RCC 7860 (cell line): ENCODE measurements at regions not wholly inside any gene's neighbourhood (a gene's known extent, or its start where the extent isn't known, plus 50 kb on each side); places are given as distances from the start of the nearest gene placed in this dataset.

Source experiments
- DNase-seq: peaks from one replicate; pipeline ENCODE4 v3.0.0-alpha.2; 2015; ENCODE audit warnings: low spot score
- FAIRE-seq: peaks from 2 replicates; lab custom pipeline; 2012; peaks lifted over from hg19 to GRCh38; lab: Jason Lieb, UNC

- FAIRE-seq (no peak), DNase-seq (no peak)
Observed at GRCh38 chr2:203789618-203790017, 78.0 kb upstream of the CTLA4 start.

DNA sequence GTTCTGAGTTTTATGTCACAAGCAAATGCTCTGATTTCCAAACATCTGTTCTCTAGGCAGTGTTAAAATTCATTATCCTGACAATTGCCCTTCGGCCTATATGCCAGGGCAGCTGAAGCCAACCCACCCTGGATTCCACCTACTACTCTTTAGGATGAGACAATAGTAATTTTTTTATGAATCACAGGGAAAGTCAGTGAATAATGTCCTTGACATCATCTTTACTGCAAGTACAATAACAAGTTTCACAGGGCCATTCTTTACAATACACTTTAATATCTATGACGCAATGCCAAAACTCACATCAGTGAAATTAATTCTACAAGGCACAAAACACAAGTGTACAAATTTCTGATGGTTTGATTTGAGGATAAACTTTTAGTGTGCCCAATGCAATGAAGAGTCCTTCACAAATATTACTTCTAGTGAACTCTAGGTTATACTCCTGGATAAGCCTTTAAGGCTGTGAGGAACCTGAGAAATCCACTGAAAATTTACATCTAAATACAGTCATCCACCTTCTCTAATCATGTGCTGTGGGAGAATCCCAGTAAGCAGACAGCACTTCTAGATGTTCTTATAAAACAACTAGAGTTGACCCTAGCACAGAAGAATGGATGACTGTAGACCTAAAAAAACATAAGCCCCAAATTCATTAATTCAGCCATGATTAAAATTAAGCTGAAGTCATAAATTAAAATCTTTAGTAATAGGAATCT lies 77.3 kb upstream of the CTLA4 start:
- FAIRE-seq (no peak), DNase-seq (peak; percentile 44)

GRCh38 chr2:203796248-203797010 lies 71.1 kb upstream of the CTLA4 start:
- FAIRE-seq, result no peak
- no peak for DNase-seq

DNA sequence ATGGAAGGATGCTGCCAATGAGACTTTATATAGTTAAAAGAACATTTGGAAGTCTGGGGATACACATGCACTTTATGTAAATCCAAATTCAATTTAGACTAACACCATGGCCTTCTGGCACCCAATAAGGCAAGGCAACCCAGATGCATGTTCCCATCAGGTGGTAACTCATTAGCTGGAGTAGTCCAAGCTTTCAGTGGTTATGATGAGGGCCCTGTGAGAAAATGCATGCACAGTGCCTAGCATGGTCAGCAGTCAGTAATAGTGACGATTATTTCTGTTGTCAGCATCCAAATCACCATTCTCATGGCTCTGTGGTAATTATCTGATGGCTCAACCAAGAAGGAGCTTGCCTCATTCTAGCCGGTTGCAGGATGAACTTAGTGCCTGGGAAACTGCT lies 70.3 kb upstream of the CTLA4 start:
- FAIRE-seq (no peak), DNase-seq (no peak)

- FAIRE-seq (no peak), DNase-seq (no peak)
Observed at GRCh38 chr2:203797712-203798111, 69.9 kb upstream of the CTLA4 start.

GRCh38 chr2:203798296-203799087 lies 69.1 kb upstream of the CTLA4 start:
- no peak for DNase-seq
- no peak for FAIRE-seq

DNA sequence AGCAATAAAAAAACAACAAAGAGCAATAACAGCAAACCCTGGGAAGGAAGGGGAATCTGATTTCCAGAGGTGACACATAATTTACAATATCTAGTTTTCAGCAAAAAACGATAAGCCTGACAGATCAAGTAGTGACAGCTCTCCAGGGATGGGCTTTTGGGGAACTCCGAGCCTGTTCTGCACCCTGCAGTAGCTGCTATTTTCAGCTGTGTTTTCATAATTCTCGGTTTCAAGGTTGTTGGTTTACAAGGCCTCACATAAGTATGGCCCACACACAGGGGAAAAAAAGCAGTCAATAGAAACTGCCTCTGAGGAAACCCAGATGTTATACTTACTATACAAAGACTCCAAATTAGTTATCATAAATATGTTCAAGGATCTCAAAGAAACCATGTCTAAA lies 67.7 kb upstream of the CTLA4 start:
- DNase-seq (no peak), FAIRE-seq (no peak)

DNA sequence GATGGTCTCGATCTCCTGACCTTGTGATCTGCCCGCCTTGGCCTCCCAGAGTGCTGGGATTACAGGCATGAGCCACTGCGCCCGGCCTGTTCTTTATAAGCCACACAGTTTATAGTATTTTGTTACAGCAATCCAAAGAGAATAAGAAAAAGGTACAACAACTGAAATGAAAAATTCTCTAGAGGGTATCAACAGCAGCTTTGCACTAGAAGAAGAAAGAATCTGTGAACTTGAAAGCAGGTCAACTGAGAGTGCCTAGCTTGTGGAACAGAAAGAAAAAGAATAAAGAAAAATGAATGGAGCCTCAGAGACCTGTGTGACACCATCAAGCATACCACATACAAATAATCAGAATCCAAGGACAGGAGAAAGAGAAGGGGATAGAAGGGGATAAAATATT lies 66.8 kb upstream of the CTLA4 start:
- DNase-seq (no peak), FAIRE-seq (no peak)

GRCh38 chr2:203802342-203803052 lies 65.1 kb upstream of the CTLA4 start:
- DNase-seq, result peak; percentile 93
- peak; percentile 91 for FAIRE-seq

DNA sequence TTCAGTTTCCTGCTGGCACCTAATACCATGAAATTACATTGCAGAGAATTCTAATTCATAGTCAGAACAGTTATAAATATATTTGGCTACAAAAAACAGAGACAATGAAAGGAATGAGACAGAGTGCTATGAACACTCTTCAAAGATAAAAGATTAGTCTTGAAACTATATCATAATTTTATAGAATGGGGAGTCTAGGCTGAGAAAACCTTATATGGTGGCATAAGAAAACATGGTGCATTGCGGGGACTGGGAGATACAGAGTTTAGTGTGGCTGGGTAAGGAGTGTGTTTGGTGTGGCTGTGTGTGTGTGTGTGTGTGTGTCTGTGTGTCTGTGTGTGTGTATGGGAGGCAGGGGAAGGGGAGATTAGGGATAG lies 64.5 kb upstream of the CTLA4 start:
- DNase-seq, result no peak

GRCh38 chr2:203804070-203804469 lies 63.5 kb upstream of the CTLA4 start:
- FAIRE-seq (peak; percentile 93), DNase-seq (peak; percentile 99)

More for the DNA sequence above, 64.5 kb upstream of the CTLA4 start:
- FAIRE-seq, result no peak

DNA sequence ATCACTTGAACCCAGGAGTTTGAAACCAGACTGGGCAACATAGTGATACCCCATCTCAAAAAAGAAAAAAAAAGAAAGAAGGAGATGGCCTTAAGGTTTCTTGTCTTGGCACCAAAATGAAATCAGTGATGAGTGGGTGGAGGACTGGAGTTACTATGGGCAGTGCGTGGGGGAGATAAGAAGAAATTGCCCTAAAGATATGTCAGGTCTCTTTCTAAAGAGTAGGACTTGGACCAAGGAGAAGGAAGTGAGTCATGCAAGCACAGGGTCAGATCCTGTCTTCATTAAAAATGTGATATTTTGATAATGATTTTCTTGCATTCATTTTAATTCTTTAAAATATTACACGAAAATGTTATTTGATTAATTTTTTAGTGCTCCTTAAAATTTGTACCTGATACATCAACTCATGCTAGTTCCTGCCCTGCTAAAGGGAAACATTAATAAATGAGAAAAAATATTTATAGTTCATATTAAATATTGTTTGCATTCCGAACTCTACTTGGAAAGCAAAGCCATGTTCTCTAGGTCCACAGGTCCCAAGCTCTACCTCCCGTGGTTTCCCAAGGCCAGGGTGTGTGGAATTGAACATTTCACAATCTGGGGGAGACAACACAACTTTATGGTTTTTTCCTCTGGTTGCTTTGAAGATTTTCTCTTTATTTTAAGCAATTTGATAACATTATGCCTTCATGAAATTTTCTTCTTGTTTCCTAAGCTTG lies 62.6 kb upstream of the CTLA4 start:
- peak; percentile 74 for FAIRE-seq
- DNase-seq, result peak; percentile 73

DNA sequence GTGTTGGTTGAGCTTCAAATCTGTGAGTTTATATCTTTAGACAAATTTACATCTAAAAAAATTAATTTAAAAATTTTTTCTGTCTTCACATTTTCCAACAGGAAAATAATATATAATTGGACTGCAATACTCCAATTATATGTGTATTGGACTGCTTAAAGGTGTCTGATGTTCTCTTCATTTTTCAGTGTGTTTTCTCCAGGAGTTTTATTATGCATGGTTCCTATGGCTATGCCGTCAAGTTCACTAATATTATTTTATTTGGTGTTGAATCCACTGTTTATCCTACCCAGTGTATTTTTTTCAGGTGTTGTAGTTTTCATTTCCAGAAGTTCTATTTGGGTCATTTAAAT lies 62.1 kb upstream of the CTLA4 start:
- no peak for DNase-seq
- FAIRE-seq, result no peak

- peak; percentile 27 for DNase-seq
- FAIRE-seq, result peak; percentile 54
Observed at GRCh38 chr2:203806761-203807160, 60.8 kb upstream of the CTLA4 start.

- DNase-seq, result peak; percentile 95
- peak; percentile 92 for FAIRE-seq
Observed at GRCh38 chr2:203808046-203808750, 59.4 kb upstream of the CTLA4 start.

GRCh38 chr2:203809084-203809521 lies 58.5 kb upstream of the CTLA4 start:
- FAIRE-seq, result peak; percentile 30
- peak; percentile 70 for DNase-seq

- DNase-seq (no peak), FAIRE-seq (no peak)
Observed at GRCh38 chr2:203809991-203810510, 57.5 kb upstream of the CTLA4 start.

DNA sequence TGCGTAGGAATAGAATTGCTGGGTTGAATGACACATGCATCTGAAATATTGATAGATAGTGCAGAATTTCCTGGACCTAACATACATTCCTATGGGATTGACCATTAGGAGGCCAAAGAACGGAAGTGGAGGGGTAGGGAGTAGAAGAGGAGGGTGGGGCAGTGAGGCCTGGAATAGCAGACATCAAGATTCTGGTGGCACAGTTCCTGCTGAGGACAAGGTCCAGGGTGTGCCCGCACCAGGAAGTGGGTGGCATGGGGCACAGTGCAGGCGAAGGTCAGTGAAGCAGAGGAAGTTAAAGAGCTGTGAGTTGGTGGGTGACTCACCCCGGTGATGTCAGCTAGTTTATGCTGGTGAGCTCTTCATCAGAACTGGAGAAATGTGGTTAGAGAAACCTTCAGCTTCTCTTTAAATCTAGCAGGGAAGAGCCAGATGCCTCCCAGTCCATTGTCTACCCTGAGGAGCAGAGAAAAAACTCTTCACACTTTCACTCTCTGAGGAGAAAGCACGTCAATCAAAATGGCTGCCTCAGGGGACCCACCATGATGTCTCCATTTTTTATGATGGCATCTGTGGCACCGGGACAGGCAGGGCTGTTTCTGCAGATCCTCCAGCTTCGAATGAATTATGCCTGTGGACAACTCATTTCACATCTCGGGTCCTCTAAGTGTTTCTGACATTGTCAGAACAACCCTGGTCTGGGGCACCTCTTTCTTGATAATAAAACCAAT lies 55.9 kb upstream of the CTLA4 start:
- peak; percentile 99 for DNase-seq
- peak; percentile 96 for FAIRE-seq
